Neural progenitor cell (in vitro differentiated cells): ENCODE measurements at regions not wholly inside any gene's neighbourhood (a gene's known extent, or its start where the extent isn't known, plus 50 kb on each side); places are given as distances from the start of the nearest gene placed in this dataset.

Source experiments
- EZH2 ChIP-seq: fragments of 200-600 bp; sonication (generic); IDR thresholded peaks from 2 replicates; pipeline ENCODE4 v1.6.1; 2017; ENCODE audit warnings: antibody characterized with exemption, mild to moderate bottlenecking, moderate library complexity
- TF ChIP-seq, protein P1 (sequence below): fragments of 200-600 bp; sonication (generic); IDR thresholded peaks from 2 replicates; pipeline ENCODE4 v1.5.1; 2017; ENCODE audit warnings: antibody characterized with exemption, mild to moderate bottlenecking

DNA sequence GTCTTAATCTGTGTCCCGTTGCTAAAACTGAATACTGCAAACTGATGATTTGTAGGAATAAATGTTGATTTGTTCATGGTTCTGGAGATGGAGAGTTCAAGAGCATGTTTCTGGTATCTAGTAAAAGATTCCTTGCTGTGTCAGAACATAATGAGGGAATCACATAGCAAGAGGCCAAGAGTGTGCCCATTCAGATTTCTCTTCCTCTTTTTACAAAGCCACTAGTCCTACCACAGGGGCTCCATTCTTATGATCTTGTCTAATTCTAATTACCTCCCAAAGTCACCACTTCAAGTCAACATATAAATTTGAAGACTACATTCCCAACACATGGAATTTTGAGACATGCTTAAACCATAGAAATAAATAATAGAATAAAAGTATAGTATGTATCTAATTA is 608.8 kb upstream of the EPHA5 start:
- TF ChIP-seq, protein P1, sequence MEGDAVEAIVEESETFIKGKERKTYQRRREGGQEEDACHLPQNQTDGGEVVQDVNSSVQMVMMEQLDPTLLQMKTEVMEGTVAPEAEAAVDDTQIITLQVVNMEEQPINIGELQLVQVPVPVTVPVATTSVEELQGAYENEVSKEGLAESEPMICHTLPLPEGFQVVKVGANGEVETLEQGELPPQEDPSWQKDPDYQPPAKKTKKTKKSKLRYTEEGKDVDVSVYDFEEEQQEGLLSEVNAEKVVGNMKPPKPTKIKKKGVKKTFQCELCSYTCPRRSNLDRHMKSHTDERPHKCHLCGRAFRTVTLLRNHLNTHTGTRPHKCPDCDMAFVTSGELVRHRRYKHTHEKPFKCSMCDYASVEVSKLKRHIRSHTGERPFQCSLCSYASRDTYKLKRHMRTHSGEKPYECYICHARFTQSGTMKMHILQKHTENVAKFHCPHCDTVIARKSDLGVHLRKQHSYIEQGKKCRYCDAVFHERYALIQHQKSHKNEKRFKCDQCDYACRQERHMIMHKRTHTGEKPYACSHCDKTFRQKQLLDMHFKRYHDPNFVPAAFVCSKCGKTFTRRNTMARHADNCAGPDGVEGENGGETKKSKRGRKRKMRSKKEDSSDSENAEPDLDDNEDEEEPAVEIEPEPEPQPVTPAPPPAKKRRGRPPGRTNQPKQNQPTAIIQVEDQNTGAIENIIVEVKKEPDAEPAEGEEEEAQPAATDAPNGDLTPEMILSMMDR = no peak
- no peak for TF ChIP-seq EZH2
